Loucy (cell line): ENCODE measurements at regions not wholly inside any gene's neighbourhood (a gene's known extent, or its start where the extent isn't known, plus 50 kb on each side); places are given as distances from the start of the nearest gene placed in this dataset.

Experiments
- H2AFZ ChIP-seq: fragments of 200-600 bp; sonication (generic); 2 replicates; pipeline ENCODE4 v1.6.0; 2016; ENCODE audit warnings: antibody characterized with exemption, mild to moderate bottlenecking, low read length, moderate library complexity
- H3F3A ChIP-seq: fragments of 200-600 bp; 2 replicates; pipeline ENCODE4 v1.6.0; 2016; ENCODE audit warnings: antibody characterized with exemption, low read depth, mild to moderate bottlenecking
- H3K27me3 ChIP-seq: fragments of 200-600 bp; sonication (generic); 2 replicates; pipeline ENCODE4 v1.6.1; 2014; ENCODE audit warnings: low read length, mild to moderate bottlenecking; ENCODE audit not compliant: insufficient read depth, poor library complexity, severe bottlenecking
- H3K36me3 ChIP-seq: fragments of 200-600 bp; sonication (generic); 2 replicates; pipeline ENCODE4 v1.6.1; 2016; ENCODE audit warnings: low read length; ENCODE audit not compliant: insufficient read depth
- H3K4me1 ChIP-seq: fragments of 200-600 bp; sonication (generic); 2 replicates; pipeline ENCODE4 v1.5.1; 2014; ENCODE audit warnings: low read length, mild to moderate bottlenecking; ENCODE audit not compliant: insufficient read depth, poor library complexity, severe bottlenecking
- H3K4me2 ChIP-seq: fragments of 200-600 bp; sonication (generic); 2 replicates; pipeline ENCODE4 v1.6.0; 2014; ENCODE audit warnings: antibody characterized with exemption, low read length, low read depth, mild to moderate bottlenecking; ENCODE audit not compliant: poor library complexity, severe bottlenecking
- H3K4me3 ChIP-seq: fragments of 200-600 bp; sonication (generic); 2 replicates; pipeline ENCODE4 v1.5.1; 2014; ENCODE audit warnings: low read length, mild to moderate bottlenecking, mixed read lengths; ENCODE audit not compliant: poor library complexity, severe bottlenecking
- H3K79me2 ChIP-seq: fragments of 200-600 bp; sonication (generic); 2 replicates; pipeline ENCODE4 v1.6.1; 2014; ENCODE audit warnings: low read length; ENCODE audit not compliant: insufficient read depth
- H3K9ac ChIP-seq: fragments of 200-600 bp; sonication (generic); 2 replicates; pipeline ENCODE4 v1.6.0; 2014; ENCODE audit warnings: mild to moderate bottlenecking, low read depth, low read length, moderate library complexity; ENCODE audit not compliant: poor library complexity, severe bottlenecking
- H3K9me2 ChIP-seq: fragments of 200-600 bp; sonication (generic); replicated peaks from 2 replicates; pipeline ENCODE4 v1.6.1; 2016; ENCODE audit warnings: low read depth, low read length, mixed read lengths
- H3K9me3 ChIP-seq: fragments of 200-600 bp; sonication (generic); 2 replicates; pipeline ENCODE4 v1.6.1; 2014; ENCODE audit warnings: mild to moderate bottlenecking, antibody characterized with exemption, low read length, low read depth; ENCODE audit not compliant: insufficient read depth
- H4K20me1 ChIP-seq: fragments of 200-600 bp; sonication (generic); 2 replicates; pipeline ENCODE4 v1.6.0; 2014; ENCODE audit warnings: antibody characterized with exemption, low read length, mild to moderate bottlenecking; ENCODE audit not compliant: insufficient read depth, poor library complexity, severe bottlenecking
- EZH2phosphoT487 ChIP-seq: fragments of 200-600 bp; IDR thresholded peaks from 2 replicates; pipeline ENCODE4 v1.6.1; 2018; ENCODE audit warnings: antibody characterized with exemption, mild to moderate bottlenecking, moderate library complexity, borderline replicate concordance
- TF ChIP-seq, protein P1 (sequence below): fragments of 200-600 bp; sonication (generic); conservative IDR thresholded peaks from 2 replicates; pipeline ENCODE4 v1.5.1; 2014; ENCODE audit warnings: mild to moderate bottlenecking, antibody characterized with exemption, low read length

GRCh38 chr1:68904477-68904876, 407.6 kb upstream of the DEPDC1 start:
- no peak overlapping the region for H3K4me3 ChIP-seq
- no peak overlapping the region for H2AFZ ChIP-seq
- H3F3A ChIP-seq = no peaks in the 10 kb centered on the region
- H3K9me2 ChIP-seq = no peaks in the 10 kb centered on the region
- no peak overlapping the region for H3K4me2 ChIP-seq
- no peaks in the 10 kb centered on the region for H3K4me1 ChIP-seq
- no peak overlapping the region for H3K9ac ChIP-seq
- no peaks in the 10 kb centered on the region for H3K36me3 ChIP-seq
- no peaks in the 10 kb centered on the region for H4K20me1 ChIP-seq
- H3K79me2 ChIP-seq = no peaks in the 10 kb centered on the region
- no peak for TF ChIP-seq EZH2phosphoT487
- TF ChIP-seq, protein P1, sequence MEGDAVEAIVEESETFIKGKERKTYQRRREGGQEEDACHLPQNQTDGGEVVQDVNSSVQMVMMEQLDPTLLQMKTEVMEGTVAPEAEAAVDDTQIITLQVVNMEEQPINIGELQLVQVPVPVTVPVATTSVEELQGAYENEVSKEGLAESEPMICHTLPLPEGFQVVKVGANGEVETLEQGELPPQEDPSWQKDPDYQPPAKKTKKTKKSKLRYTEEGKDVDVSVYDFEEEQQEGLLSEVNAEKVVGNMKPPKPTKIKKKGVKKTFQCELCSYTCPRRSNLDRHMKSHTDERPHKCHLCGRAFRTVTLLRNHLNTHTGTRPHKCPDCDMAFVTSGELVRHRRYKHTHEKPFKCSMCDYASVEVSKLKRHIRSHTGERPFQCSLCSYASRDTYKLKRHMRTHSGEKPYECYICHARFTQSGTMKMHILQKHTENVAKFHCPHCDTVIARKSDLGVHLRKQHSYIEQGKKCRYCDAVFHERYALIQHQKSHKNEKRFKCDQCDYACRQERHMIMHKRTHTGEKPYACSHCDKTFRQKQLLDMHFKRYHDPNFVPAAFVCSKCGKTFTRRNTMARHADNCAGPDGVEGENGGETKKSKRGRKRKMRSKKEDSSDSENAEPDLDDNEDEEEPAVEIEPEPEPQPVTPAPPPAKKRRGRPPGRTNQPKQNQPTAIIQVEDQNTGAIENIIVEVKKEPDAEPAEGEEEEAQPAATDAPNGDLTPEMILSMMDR = no peak
- H3K27me3 ChIP-seq = no peaks in the 10 kb centered on the region
- peaks cover 3% of the 10 kb centered on the region; the same call in 1 of the 2 replicates for H3K9me3 ChIP-seq

DNA sequence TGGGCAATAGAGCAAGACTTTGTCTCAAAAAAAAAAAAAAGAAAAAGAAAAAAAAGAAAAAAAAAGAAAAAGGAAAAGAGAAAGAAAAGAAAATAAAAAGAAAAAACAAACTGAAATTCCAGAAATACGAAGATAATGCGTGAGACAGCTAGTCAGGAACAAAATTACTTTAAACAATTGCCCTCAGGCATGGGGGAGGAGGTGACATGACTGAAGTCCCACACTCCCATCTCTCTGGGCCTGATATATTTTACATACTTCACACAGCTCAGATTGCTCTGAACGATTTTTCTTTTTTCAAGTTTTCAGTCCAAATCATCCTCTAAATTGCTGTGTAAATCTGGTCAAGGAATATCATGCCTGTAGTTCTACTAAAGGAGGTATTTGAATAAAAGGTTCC, 409.5 kb upstream of the DEPDC1 start:
- no peaks in the 10 kb centered on the region for H3K36me3 ChIP-seq
- peaks cover 3% of the 10 kb centered on the region; the same call in 1 of the 2 replicates for H3K9me3 ChIP-seq
- H3K9me2 ChIP-seq = no peaks in the 10 kb centered on the region
- H3K4me3 ChIP-seq = no peak overlapping the region
- no peaks in the 10 kb centered on the region for H4K20me1 ChIP-seq
- no peak overlapping the region for H3K9ac ChIP-seq
- TF ChIP-seq EZH2phosphoT487 = no peak
- TF ChIP-seq, protein P1 = no peak
- no peaks in the 10 kb centered on the region for H3F3A ChIP-seq
- no peak overlapping the region for H2AFZ ChIP-seq
- H3K27me3 ChIP-seq = no peaks in the 10 kb centered on the region
- H3K4me1 ChIP-seq = no peaks in the 10 kb centered on the region
- H3K4me2 ChIP-seq = no peak overlapping the region
- H3K79me2 ChIP-seq = no peaks in the 10 kb centered on the region

DNA sequence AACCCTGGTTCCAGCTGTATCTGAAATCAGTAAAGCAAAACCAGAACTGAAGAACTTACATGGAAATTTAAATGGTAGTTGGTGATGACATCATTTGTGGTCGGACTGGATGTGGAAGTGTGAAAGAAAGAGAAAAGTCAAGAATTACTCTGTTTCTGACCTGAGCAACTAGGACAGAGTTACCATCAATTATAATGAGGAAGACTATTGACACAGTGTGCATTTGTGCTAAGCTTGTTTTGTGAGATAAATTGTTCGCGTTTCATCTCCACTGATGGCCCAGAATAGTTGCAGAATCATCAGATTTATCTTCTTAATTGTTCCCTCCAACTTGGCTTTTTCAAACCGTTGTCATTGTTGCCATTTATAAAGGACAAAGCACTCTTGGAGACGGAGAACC, 410.6 kb upstream of the DEPDC1 start:
- no peaks in the 10 kb centered on the region for H4K20me1 ChIP-seq
- H3F3A ChIP-seq = no peaks in the 10 kb centered on the region
- no peak for TF ChIP-seq EZH2phosphoT487
- H2AFZ ChIP-seq = no peak overlapping the region
- H3K4me1 ChIP-seq = no peaks in the 10 kb centered on the region
- no peaks in the 10 kb centered on the region for H3K27me3 ChIP-seq
- H3K79me2 ChIP-seq = no peaks in the 10 kb centered on the region
- no peaks in the 10 kb centered on the region for H3K36me3 ChIP-seq
- no peaks in the 10 kb centered on the region for H3K9me2 ChIP-seq
- peaks cover 3% of the 10 kb centered on the region; the same call in 1 of the 2 replicates for H3K9me3 ChIP-seq
- no peak overlapping the region for H3K4me2 ChIP-seq
- H3K4me3 ChIP-seq = no peak overlapping the region
- H3K9ac ChIP-seq = no peak overlapping the region

- Histone ChIP-seq H3K79me2 (no peaks in the 10 kb centered on the region), H3K4me1 (no peaks in the 10 kb centered on the region), H3K4me3 (no peak overlapping the region), H3K9me2 (no peaks in the 10 kb centered on the region), H3K9ac (no peak overlapping the region), H3K36me3 (no peaks in the 10 kb centered on the region), H3K9me3 (peaks cover 3% of the 10 kb centered on the region; the same call in 1 of the 2 replicates), H3K4me2 (no peak overlapping the region), H3F3A (no peaks in the 10 kb centered on the region), H2AFZ (no peak overlapping the region), H3K27me3 (no peaks in the 10 kb centered on the region), H4K20me1 (no peaks in the 10 kb centered on the region)
- TF ChIP-seq, protein P1 = no peak
- no peak for TF ChIP-seq EZH2phosphoT487
Observed at GRCh38 chr1:68908316-68908715, 411.4 kb upstream of the DEPDC1 start.
